GM06990 (cell line): ENCODE measurements at regions not wholly inside any gene's neighbourhood (a gene's known extent, or its start where the extent isn't known, plus 50 kb on each side); places are given as distances from the start of the nearest gene placed in this dataset.
"Not testable (repeated sequence)": the region's sequence is repeated elsewhere in the genome, so short reads cannot be mapped to it uniquely, and the experiment has no call there.

Experiments used
- DNase-seq: peaks from one replicate; pipeline ENCODE4 v3.0.0-alpha.2; 2011; ENCODE audit not compliant: insufficient read length; ENCODE audit errors: extremely low read depth
- H3K27me3 ChIP-seq: replicated peaks from 2 replicates; pipeline ENCODE4 v1.6.0; 2011; ENCODE audit warnings: low read length; ENCODE audit not compliant: control insufficient read depth, insufficient read depth
- H3K36me3 ChIP-seq: 2 replicates; pipeline ENCODE4 v1.5.1; 2011; ENCODE audit warnings: low read length; ENCODE audit not compliant: control insufficient read depth, insufficient read depth
- H3K4me3 ChIP-seq: replicated peaks from 2 replicates; pipeline ENCODE4 v1.5.1; 2011; ENCODE audit warnings: low read depth, mild to moderate bottlenecking, control low read depth, low read length
- TF ChIP-seq, protein P1 (sequence below): IDR thresholded peaks from 2 replicates; pipeline ENCODE4 v1.5.1; 2011; ENCODE audit warnings: low read length, control low read depth, mild to moderate bottlenecking, inconsistent platforms; ENCODE audit not compliant: insufficient read depth, poor library complexity, severe bottlenecking

DNA sequence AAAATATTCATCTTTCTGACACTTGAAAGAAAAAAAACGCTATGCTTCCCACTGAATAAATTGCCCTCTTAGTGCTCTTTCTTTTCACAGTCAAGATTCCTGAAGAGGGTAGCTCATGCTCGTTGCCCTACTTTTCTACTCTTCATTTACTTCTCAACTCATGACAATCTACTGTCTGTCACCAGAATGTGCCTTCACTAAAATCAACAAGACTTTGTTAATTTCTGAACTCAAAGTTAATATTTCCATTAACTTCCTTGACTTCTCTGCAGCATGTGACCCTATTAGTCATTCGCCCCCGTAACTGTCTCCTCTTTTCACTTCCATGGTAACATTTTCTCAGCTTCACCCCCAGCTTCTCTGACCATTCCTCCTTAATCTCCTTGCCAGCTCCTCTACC, 98.9 kb upstream of the MAPRE2 start:
- TF ChIP-seq, protein P1, sequence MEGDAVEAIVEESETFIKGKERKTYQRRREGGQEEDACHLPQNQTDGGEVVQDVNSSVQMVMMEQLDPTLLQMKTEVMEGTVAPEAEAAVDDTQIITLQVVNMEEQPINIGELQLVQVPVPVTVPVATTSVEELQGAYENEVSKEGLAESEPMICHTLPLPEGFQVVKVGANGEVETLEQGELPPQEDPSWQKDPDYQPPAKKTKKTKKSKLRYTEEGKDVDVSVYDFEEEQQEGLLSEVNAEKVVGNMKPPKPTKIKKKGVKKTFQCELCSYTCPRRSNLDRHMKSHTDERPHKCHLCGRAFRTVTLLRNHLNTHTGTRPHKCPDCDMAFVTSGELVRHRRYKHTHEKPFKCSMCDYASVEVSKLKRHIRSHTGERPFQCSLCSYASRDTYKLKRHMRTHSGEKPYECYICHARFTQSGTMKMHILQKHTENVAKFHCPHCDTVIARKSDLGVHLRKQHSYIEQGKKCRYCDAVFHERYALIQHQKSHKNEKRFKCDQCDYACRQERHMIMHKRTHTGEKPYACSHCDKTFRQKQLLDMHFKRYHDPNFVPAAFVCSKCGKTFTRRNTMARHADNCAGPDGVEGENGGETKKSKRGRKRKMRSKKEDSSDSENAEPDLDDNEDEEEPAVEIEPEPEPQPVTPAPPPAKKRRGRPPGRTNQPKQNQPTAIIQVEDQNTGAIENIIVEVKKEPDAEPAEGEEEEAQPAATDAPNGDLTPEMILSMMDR = no peak
- Histone ChIP-seq H3K4me3 (no peak overlapping the region), H3K36me3 (no peaks in the 10 kb centered on the region), H3K27me3 (no peaks in the 10 kb centered on the region)
- DNase-seq = no peak

DNA sequence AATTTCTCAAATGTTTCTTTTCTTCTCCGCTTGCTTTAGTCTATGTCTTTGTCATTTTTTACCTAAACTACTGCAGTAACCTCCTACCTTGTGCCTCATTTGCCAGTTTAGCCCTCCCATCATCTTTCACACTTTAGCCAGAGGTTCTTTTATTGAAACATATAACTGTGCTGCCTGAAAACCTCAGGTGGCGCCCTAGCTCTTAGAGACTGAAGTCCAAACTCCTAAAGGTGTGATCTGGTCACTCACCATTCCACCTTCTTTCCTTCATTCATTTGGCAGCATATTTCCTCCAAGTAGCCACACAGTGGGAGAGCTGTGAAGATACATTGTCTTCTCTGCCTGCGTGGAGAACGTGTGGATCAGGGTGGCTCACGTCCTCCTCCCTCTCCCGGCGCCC, 98.2 kb upstream of the MAPRE2 start:
- Histone ChIP-seq H3K27me3 (no peaks in the 10 kb centered on the region), H3K36me3 (no peaks in the 10 kb centered on the region), H3K4me3 (no peak overlapping the region)
- DNase-seq = no peak
- TF ChIP-seq, protein P1 = no peak

GRCh38 chr18:34943587-34943986, 97.6 kb upstream of the MAPRE2 start:
- no peaks in the 10 kb centered on the region for H3K36me3 ChIP-seq
- H3K4me3 ChIP-seq = no peak overlapping the region
- TF ChIP-seq, protein P1 = no peak
- no peaks in the 10 kb centered on the region for H3K27me3 ChIP-seq
- DNase-seq = no peak

DNA sequence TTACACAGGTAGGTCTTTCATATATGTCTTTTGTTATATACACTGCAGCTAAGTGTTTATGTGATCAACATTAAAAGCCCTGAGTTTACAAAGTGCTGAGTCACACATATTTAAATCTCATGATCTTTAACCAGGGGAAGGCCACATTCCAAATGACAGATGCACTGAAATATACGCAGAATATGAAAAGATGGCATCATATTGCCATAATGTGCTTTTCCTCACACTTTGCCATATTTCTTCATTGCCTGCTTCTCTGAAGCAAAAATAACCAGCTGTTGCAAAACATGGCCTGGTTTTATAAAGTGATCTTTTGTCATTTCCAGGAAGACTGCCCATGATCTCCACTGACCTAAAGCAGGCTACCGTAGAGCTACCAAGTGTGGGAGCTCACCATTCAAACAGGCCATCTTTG, 93.5 kb upstream of the MAPRE2 start:
- TF ChIP-seq, protein P1 = no peak
- H3K36me3 ChIP-seq = no peaks in the 10 kb centered on the region
- no peak overlapping the region for H3K4me3 ChIP-seq
- DNase-seq = no peak
- no peaks in the 10 kb centered on the region for H3K27me3 ChIP-seq

DNA sequence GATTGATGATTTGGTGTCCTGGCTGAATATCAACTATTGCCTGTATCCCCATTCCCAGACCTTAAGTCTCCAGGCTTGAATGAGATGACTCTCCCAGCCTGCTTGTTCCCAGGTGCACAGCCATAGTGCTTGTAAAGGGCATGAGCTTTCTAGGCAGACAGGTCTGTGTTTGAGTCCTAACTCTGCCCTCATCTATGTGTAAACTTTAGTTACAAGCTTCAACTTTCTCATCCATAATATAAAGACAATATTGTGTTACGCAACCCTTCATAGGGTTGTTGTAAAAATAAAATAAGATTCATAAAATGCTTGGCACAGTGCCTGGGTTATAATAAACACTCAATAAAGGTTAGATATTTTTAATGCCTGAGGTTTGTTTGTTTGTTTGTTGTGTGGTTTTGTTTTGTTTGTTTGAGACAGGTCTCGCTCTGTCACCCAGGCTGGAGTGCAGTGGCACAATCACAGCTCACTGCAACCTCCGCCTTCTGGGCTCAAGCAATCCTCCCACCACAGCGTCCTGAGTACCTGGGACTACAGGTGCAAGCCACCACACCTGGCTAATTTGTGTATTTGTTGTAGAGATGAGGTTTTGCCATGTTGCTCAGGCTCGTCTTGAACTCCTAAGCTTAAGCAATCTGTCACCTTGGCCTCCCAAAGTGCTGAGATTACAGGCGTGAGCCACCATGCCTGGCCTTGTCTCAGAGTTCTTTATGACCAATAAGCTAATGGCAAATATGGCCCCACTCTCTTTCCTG, 89.4 kb upstream of the MAPRE2 start:
- DNase-seq = no peak
- H3K27me3 ChIP-seq = no peaks in the 10 kb centered on the region
- no peaks in the 10 kb centered on the region for H3K36me3 ChIP-seq
- no peak overlapping the region for H3K4me3 ChIP-seq
- TF ChIP-seq, protein P1 = no peak

DNA sequence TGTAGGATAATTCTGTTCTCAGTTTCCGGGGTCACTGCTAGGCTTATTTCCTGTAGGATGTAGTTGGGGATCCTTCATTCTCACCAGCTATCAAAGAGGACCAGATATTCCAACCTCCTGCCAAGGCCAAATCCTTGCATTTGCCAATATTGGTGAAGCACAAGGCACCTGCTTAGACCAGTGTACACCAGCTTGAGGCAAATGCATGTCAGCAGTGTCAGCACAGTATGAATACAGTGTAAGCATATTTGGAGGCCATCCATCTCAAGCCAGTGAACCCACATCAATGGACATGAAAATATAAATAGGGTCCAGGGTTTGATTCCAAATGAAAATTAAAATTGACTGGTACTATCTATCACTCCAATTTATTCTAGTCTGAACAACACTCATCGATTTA, 88.0 kb upstream of the MAPRE2 start:
- DNase-seq = no peak
- TF ChIP-seq, protein P1 = no peak
- no peaks in the 10 kb centered on the region for H3K36me3 ChIP-seq
- H3K27me3 ChIP-seq = no peaks in the 10 kb centered on the region
- no peak overlapping the region for H3K4me3 ChIP-seq

GRCh38 chr18:34955494-34955893, 85.7 kb upstream of the MAPRE2 start:
- H3K36me3 ChIP-seq, H3K27me3 ChIP-seq, DNase-seq, H3K4me3 ChIP-seq: not testable (repeated sequence)
